OCI-LY3 (cell line): ENCODE measurements at regions not wholly inside any gene's neighbourhood (a gene's known extent, or its start where the extent isn't known, plus 50 kb on each side); places are given as distances from the start of the nearest gene placed in this dataset.

Experiments used
- CTCF ChIP-seq: fragments of 200-600, 300-600 bp; sonication (generic); IDR thresholded peaks from 2 replicates; pipeline ENCODE4 v1.5.1; 2014; ENCODE audit warnings: antibody characterized with exemption, low read length, low read depth
- EZH2phosphoT487 ChIP-seq: fragments of 200-600 bp; shearing (Covaris generic); IDR thresholded peaks from 2 replicates; pipeline ENCODE4 v1.6.1; 2018; ENCODE audit warnings: antibody characterized with exemption, mixed run types, low read depth

DNA sequence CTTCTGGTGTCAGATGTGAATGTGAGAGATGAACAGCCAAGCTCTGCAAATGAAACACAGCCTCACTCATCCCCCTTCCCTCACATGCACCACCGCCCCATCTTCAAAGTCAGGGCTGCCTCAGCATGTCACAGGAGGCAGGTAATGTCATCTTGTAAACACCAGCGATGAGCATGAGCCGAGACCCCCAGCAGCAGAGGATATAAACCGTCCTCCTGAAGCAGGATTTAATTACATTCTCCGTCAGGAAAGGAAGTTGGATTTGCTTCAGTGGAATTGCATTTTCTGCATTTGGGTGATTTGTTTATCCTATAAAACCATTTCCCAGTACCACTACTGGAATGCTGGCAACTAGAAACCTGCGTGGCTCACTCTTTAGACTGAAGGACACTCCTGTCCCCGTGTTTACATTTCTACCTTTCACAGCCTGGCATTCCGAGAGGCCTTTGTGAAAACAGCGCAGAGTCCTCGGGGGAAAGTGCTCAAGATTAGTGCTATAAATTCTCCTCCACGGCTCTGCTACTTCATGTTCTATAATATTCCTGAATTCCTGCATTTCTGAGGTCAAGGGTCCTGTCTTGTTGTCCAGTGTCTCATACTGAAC lies 619.2 kb downstream of the IRS1 start:
- TF ChIP-seq CTCF (no peak), EZH2phosphoT487 (no peak)
